ENCODE measurements at regions not wholly inside any gene's neighbourhood (a gene's known extent, or its start where the extent isn't known, plus 50 kb on each side); places are given as distances from the start of the nearest gene placed in this dataset.

DNA sequence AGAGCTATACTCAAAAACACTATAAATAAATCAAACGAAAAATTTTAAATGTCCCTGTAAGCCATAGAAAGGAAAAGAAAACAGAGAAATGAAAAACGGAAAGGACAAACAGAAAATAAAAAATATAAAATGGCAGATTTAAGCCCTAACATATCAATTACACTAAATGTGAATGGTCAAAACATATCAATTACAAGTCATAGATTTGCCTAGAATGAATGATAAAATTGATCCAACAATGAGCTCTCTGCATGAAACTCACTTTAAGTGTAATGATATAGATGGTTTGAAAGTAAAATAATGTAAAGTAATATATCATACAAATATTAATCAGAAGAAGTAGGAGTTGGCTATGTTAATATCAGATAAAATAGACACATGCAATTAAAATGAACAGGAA, 54.2 kb upstream of the TCF4 start (continued):
- TF ChIP-seq, protein P1, sequence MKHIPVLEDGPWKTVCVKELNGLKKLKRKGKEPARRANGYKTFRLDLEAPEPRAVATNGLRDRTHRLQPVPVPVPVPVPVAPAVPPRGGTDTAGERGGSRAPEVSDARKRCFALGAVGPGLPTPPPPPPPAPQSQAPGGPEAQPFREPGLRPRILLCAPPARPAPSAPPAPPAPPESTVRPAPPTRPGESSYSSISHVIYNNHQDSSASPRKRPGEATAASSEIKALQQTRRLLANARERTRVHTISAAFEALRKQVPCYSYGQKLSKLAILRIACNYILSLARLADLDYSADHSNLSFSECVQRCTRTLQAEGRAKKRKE (CRISPR knock-in tag; IDR thresholded peaks at IDR 0.05; ENCODE audit: low read depth): no peak
- TF ChIP-seq JUNB (IDR thresholded peaks at IDR 0.05) (no peak), RFX5 (IDR thresholded peaks at IDR 0.05) (no peak), NR3C1 (IDR thresholded peaks at IDR 0.05) (no peak)

DNA sequence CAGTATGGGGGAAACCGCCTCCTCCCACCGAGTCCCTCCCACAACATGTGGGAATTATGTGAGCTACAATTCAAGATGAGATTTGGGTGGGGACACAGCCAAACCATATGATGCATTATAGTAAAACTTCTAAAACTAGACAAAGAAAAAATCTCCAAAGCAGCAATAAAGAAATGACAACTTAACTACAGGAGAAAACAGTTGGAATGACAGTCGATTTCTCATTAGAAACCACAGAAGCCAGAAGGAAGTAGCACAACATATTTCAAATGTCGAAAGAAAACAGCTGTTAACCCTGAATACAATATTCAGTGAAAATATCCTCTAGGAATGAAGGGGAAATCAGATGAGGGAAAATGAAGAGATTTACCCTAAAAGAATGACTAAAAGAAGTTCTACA, 53.5 kb upstream of the TCF4 start:
- ATAC-seq (no peak), DNase-seq (ENCODE audit: low read depth in 1 of 2, low spot score in 1 of 2) (no peak), FAIRE-seq (no peak)
- H3K4me1 ChIP-seq: no peaks in the 10 kb centered on the region
- TF ChIP-seq HOXB5 (CRISPR knock-in tag; IDR thresholded peaks at IDR 0.05) (no peak), POLR2A (IDR thresholded peaks at IDR 0.05; ENCODE audit: low read length) (no peak), RFX5 (IDR thresholded peaks at IDR 0.05) (no peak), FOSB (CRISPR knock-in tag; IDR thresholded peaks at IDR 0.05) (no peak), JUNB (IDR thresholded peaks at IDR 0.05) (no peak), NPAS2 (CRISPR knock-in tag; IDR thresholded peaks at IDR 0.05; ENCODE audit: borderline replicate concordance) (no peak), FOSL2 (IDR thresholded peaks at IDR 0.05) (no peak), FOSL2 (CRISPR knock-in tag; IDR thresholded peaks at IDR 0.05) (no peak), RARB (CRISPR knock-in tag; IDR thresholded peaks at IDR 0.05) (no peak), CHD2 (IDR thresholded peaks at IDR 0.05; ENCODE audit: low read length, partially characterized antibody) (no peak), MAZ (IDR thresholded peaks at IDR 0.05; ENCODE audit: borderline replicate concordance, low read depth, low read length) (no peak), NFE2L2 (conservative IDR thresholded peaks at IDR 0.05; ENCODE audit: low read length) (no peak)
- TF ChIP-seq, protein P2, sequence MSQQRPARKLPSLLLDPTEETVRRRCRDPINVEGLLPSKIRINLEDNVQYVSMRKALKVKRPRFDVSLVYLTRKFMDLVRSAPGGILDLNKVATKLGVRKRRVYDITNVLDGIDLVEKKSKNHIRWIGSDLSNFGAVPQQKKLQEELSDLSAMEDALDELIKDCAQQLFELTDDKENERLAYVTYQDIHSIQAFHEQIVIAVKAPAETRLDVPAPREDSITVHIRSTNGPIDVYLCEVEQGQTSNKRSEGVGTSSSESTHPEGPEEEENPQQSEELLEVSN (IDR thresholded peaks at IDR 0.05; ENCODE audit: borderline replicate concordance, low read depth): no peak
- TF ChIP-seq, protein P3, sequence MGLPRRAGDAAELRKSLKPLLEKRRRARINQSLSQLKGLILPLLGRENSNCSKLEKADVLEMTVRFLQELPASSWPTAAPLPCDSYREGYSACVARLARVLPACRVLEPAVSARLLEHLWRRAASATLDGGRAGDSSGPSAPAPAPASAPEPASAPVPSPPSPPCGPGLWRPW (IDR thresholded peaks at IDR 0.05): no peak
- TF ChIP-seq, protein P4, sequence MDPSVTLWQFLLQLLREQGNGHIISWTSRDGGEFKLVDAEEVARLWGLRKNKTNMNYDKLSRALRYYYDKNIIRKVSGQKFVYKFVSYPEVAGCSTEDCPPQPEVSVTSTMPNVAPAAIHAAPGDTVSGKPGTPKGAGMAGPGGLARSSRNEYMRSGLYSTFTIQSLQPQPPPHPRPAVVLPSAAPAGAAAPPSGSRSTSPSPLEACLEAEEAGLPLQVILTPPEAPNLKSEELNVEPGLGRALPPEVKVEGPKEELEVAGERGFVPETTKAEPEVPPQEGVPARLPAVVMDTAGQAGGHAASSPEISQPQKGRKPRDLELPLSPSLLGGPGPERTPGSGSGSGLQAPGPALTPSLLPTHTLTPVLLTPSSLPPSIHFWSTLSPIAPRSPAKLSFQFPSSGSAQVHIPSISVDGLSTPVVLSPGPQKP (IDR thresholded peaks at IDR 0.05; ENCODE audit: low read depth, low read length): no peak
- TF ChIP-seq, protein P5, sequence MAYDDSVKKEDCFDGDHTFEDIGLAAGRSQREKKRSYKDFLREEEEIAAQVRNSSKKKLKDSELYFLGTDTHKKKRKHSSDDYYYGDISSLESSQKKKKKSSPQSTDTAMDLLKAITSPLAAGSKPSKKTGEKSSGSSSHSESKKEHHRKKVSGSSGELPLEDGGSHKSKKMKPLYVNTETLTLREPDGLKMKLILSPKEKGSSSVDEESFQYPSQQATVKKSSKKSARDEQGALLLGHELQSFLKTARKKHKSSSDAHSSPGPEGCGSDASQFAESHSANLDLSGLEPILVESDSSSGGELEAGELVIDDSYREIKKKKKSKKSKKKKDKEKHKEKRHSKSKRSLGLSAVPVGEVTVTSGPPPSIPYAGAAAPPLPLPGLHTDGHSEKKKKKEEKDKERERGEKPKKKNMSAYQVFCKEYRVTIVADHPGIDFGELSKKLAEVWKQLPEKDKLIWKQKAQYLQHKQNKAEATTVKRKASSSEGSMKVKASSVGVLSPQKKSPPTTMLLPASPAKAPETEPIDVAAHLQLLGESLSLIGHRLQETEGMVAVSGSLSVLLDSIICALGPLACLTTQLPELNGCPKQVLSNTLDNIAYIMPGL (CRISPR knock-in tag; IDR thresholded peaks at IDR 0.05; ENCODE audit: borderline replicate concordance): no peak
- H3K4me2 ChIP-seq: no peak overlapping the region
- H3K4me3 ChIP-seq: no peak overlapping the region
- ChIA-PET CTCF (no interaction called here), POLR2A (no interaction called here)
- no peaks in the 10 kb centered on the region for H3K9me3 ChIP-seq
- no peak overlapping the region for H3K27ac ChIP-seq
- WGBS (ENCODE audit: missing lambda C conversion rate): 59% methylated on average over 4 of the region's 4 CpGs

Small RNA genes lying in the stretch of these regions (small RNA-seq; reads per million reads assigned to genes)
- gene RF00045: 0 to 0.49 (median 0) reads per million in 6 experiments
